ENCODE measurements at regions not wholly inside any gene's neighbourhood (a gene's known extent, or its start where the extent isn't known, plus 50 kb on each side); places are given as distances from the start of the nearest gene placed in this dataset.

- TF ChIP-seq CTCF (IDR thresholded peaks at IDR 0.05; ENCODE audit: poor library complexity) (no peak), EZH2 (IDR thresholded peaks at IDR 0.05; ENCODE audit: borderline replicate concordance) (no peak), EZH2phosphoT487 (IDR thresholded peaks at IDR 0.05; ENCODE audit: low read depth, severe bottlenecking, unreplicated experiment) (no peak)
Observed at GRCh38 chr1:239719642-239720258, 333.4 kb downstream of the CHRM3 start.

Data from hepatocyte (in vitro differentiated cells).